Uterus (tissue), 2 donors: ENCODE measurements at regions not wholly inside any gene's neighbourhood (a gene's known extent, or its start where the extent isn't known, plus 50 kb on each side); places are given as distances from the start of the nearest gene placed in this dataset.

Experiments used
- CTCF ChIP-seq, 4 experiments: fragments of 200-600 bp in 2 of 4; fragments of 450-650 bp in 2 of 4; sonication (generic) in 2 of 4; IDR thresholded peaks; one replicate each; pipeline ENCODE4 v1.5.1; 2016 to 2019; ENCODE audit warnings: antibody characterized with exemption in 4 of 4, mild to moderate bottlenecking in 2 of 4, moderate library complexity in 1 of 4
- POLR2A ChIP-seq, 2 donors: fragments of 450-650 bp; IDR thresholded peaks; one replicate each; pipeline ENCODE4 v1.6.1; 2016; ENCODE audit warnings: antibody characterized with exemption in 2 of 2, mild to moderate bottlenecking in 1 of 2, moderate library complexity in 1 of 2

- TF ChIP-seq POLR2A (IDR thresholded peaks at IDR 0.05) (no peak), CTCF (IDR thresholded peaks at IDR 0.05) (no peak)
These were observed 248.1 kb downstream of the YTHDC2 start for GRCh38 chr5:113761594-113761993.
